Hippocampal formation (tissue), 2 donors: ENCODE measurements at regions not wholly inside any gene's neighbourhood (a gene's known extent, or its start where the extent isn't known, plus 50 kb on each side); places are given as distances from the start of the nearest gene placed in this dataset.

Experiments used
- DNase-seq, 2 donors: peaks; one replicate each; lab custom pipeline; 2025; lab: John Stamatoyannopoulos, UW

GRCh38 chr18:45227001-45227742 is 388.1 kb upstream of the SLC14A2 start:
- DNase-seq: no peak

GRCh38 chr18:45228796-45229388 is 386.4 kb upstream of the SLC14A2 start:
- no peak for DNase-seq

GRCh38 chr18:45231617-45232016 is 383.7 kb upstream of the SLC14A2 start:
- DNase-seq: no peak

GRCh38 chr18:45232061-45232460 is 383.2 kb upstream of the SLC14A2 start:
- DNase-seq: no peak

GRCh38 chr18:45236676-45237075 is 378.6 kb upstream of the SLC14A2 start:
- DNase-seq: no peak

GRCh38 chr18:45237343-45238098 is 377.8 kb upstream of the SLC14A2 start:
- DNase-seq: no peak

GRCh38 chr18:45241271-45241670 is 374.0 kb upstream of the SLC14A2 start:
- DNase-seq: no peak

GRCh38 chr18:45241982-45242565 is 373.2 kb upstream of the SLC14A2 start:
- no peak for DNase-seq

- no peak for DNase-seq
These were observed 371.8 kb upstream of the SLC14A2 start for GRCh38 chr18:45243340-45244110.

GRCh38 chr18:45245091-45245511 is 370.2 kb upstream of the SLC14A2 start:
- DNase-seq: no peak

GRCh38 chr18:45248240-45248903 is 366.9 kb upstream of the SLC14A2 start:
- peak in 1 of 2 donors; percentile 15 for DNase-seq

- DNase-seq: no peak
These were observed 366.0 kb upstream of the SLC14A2 start for GRCh38 chr18:45249246-45249661.

GRCh38 chr18:45250479-45250878 is 364.8 kb upstream of the SLC14A2 start:
- no peak for DNase-seq

GRCh38 chr18:45251236-45251635 is 364.0 kb upstream of the SLC14A2 start:
- DNase-seq: no peak

GRCh38 chr18:45252474-45252873 is 362.8 kb upstream of the SLC14A2 start:
- no peak for DNase-seq

GRCh38 chr18:45253056-45253565 is 362.2 kb upstream of the SLC14A2 start:
- no peak for DNase-seq

GRCh38 chr18:45253973-45254708 is 361.1 kb upstream of the SLC14A2 start:
- no peak for DNase-seq

- no peak for DNase-seq
These were observed 360.6 kb upstream of the SLC14A2 start for GRCh38 chr18:45254709-45255082.

GRCh38 chr18:45255197-45255890 is 359.9 kb upstream of the SLC14A2 start:
- DNase-seq: no peak

- no peak for DNase-seq
These were observed 355.2 kb upstream of the SLC14A2 start for GRCh38 chr18:45260125-45260524.
